Skin epidermis (tissue), 12 donors: ENCODE measurements at regions not wholly inside any gene's neighbourhood (a gene's known extent, or its start where the extent isn't known, plus 50 kb on each side); places are given as distances from the start of the nearest gene placed in this dataset.
"Not testable (repeated sequence)": the region's sequence is repeated elsewhere in the genome, so short reads cannot be mapped to it uniquely, and the experiment has no call there.

ENCODE experiments used
- H3K27ac ChIP-seq, 21 experiments: fragments of 200-600 bp; sonication (generic) in 11 of 21; one replicate each; pipeline ENCODE4 v1.5.0; 2020; ENCODE audit warnings: mild to moderate bottlenecking in 3 of 21, inconsistent platforms in 2 of 21, moderate library complexity in 2 of 21
- H3K4me3 ChIP-seq, 7 experiments: fragments of 200-600 bp; sonication (generic) in 2 of 7; one replicate each; pipeline ENCODE4 v1.5.0; 2020; ENCODE audit warnings: inconsistent platforms in 2 of 7, mild to moderate bottlenecking in 2 of 7, moderate library complexity in 1 of 7

- not testable (repeated sequence) for H3K4me3 ChIP-seq, H3K27ac ChIP-seq
Measured at GRCh38 chr7:73961991-73962390, 66.0 kb upstream of the ELN start.

- H3K27ac ChIP-seq: no peak overlapping the region
- no peak overlapping the region for H3K4me3 ChIP-seq
Measured at GRCh38 chr7:73963252-73963822, 64.6 kb upstream of the ELN start.

GRCh38 chr7:73964786-73965185 lies 63.2 kb upstream of the ELN start:
- no peak overlapping the region for H3K4me3 ChIP-seq
- no peak overlapping the region for H3K27ac ChIP-seq

GRCh38 chr7:73966062-73966940 lies 61.7 kb upstream of the ELN start:
- no peak overlapping the region for H3K4me3 ChIP-seq
- H3K27ac ChIP-seq: no peak overlapping the region

- H3K27ac ChIP-seq: no peak overlapping the region
- no peak overlapping the region for H3K4me3 ChIP-seq
Measured at GRCh38 chr7:73966941-73967831, 60.8 kb upstream of the ELN start.

GRCh38 chr7:73967832-73968290 lies 60.1 kb upstream of the ELN start:
- H3K4me3 ChIP-seq: no peak overlapping the region
- no peak overlapping the region for H3K27ac ChIP-seq

- Histone ChIP-seq H3K4me3 (no peak overlapping the region), H3K27ac (no peak overlapping the region)
Measured at GRCh38 chr7:73968487-73968886, 59.5 kb upstream of the ELN start.

GRCh38 chr7:73969991-73970390 lies 58.0 kb upstream of the ELN start:
- Histone ChIP-seq H3K4me3 (no peak overlapping the region), H3K27ac (no peak overlapping the region)

GRCh38 chr7:73970801-73971229 lies 57.2 kb upstream of the ELN start:
- Histone ChIP-seq H3K27ac (no peak overlapping the region), H3K4me3 (no peak overlapping the region)

- no peak overlapping the region for H3K4me3 ChIP-seq
- no peak overlapping the region for H3K27ac ChIP-seq
Measured at GRCh38 chr7:73971322-73971703, 56.7 kb upstream of the ELN start.

- H3K27ac ChIP-seq: no peak overlapping the region
- H3K4me3 ChIP-seq: no peak overlapping the region
Measured at GRCh38 chr7:73971704-73972341, 56.1 kb upstream of the ELN start.

GRCh38 chr7:73972614-73973013 lies 55.4 kb upstream of the ELN start:
- Histone ChIP-seq H3K27ac (no peak overlapping the region), H3K4me3 (no peak overlapping the region)

- no peak overlapping the region for H3K27ac ChIP-seq
- H3K4me3 ChIP-seq: no peak overlapping the region
Measured at GRCh38 chr7:73973091-73973490, 54.9 kb upstream of the ELN start.

- H3K4me3 ChIP-seq: no peak overlapping the region
- no peak overlapping the region for H3K27ac ChIP-seq
Measured at GRCh38 chr7:73974101-73974947, 53.6 kb upstream of the ELN start.

- Histone ChIP-seq H3K27ac (no peak overlapping the region), H3K4me3 (no peak overlapping the region)
Measured at GRCh38 chr7:73974948-73975926, 52.7 kb upstream of the ELN start.

GRCh38 chr7:73976761-73977618 lies 51.0 kb upstream of the ELN start:
- Histone ChIP-seq H3K4me3 (no peak overlapping the region), H3K27ac (no peak overlapping the region)
